Immature natural killer cell (primary cell): ENCODE measurements at regions not wholly inside any gene's neighbourhood (a gene's known extent, or its start where the extent isn't known, plus 50 kb on each side); places are given as distances from the start of the nearest gene placed in this dataset.

Experiments used
- DNase-seq, 3 donors: peaks; one replicate each; pipeline ENCODE4 v3.0.0; 2022; ENCODE audit warnings: mixed read lengths in 1 of 3
- H3K27ac Mint-ChIP-seq, 6 donors: one replicate each; pipeline ENCODE4 v1.8.0; 2020; ENCODE audit warnings: mixed read lengths in 6 of 6, mild to moderate bottlenecking in 5 of 6, inconsistent platforms in 4 of 6, moderate library complexity in 3 of 6
- H3K27me3 Mint-ChIP-seq, 3 donors: one replicate each; pipeline ENCODE4 v1.8.0; 2020 to 2021; ENCODE audit warnings: low read depth in 3 of 3, mild to moderate bottlenecking in 3 of 3, mixed read lengths in 3 of 3, moderate library complexity in 3 of 3, inconsistent platforms in 1 of 3
- H3K36me3 Mint-ChIP-seq, 3 donors: one replicate each; pipeline ENCODE4 v1.8.0; 2020; ENCODE audit warnings: mixed read lengths in 3 of 3, inconsistent platforms in 2 of 3, mild to moderate bottlenecking in 2 of 3
- H3K4me1 Mint-ChIP-seq, 2 donors: one replicate each; pipeline ENCODE4 v1.8.0; 2020; ENCODE audit warnings: inconsistent platforms in 2 of 2, mild to moderate bottlenecking in 2 of 2, mixed read lengths in 2 of 2, moderate library complexity in 1 of 2
- H3K4me3 Mint-ChIP-seq, 5 donors: one replicate each; pipeline ENCODE4 v1.8.0; 2020; ENCODE audit warnings: mild to moderate bottlenecking in 5 of 5, mixed read lengths in 5 of 5, inconsistent platforms in 3 of 5, moderate library complexity in 3 of 5
- H3K9me3 Mint-ChIP-seq, 6 donors: one replicate each; pipeline ENCODE4 v1.8.0; 2020; ENCODE audit warnings: mild to moderate bottlenecking in 6 of 6, mixed read lengths in 6 of 6, inconsistent platforms in 4 of 6, moderate library complexity in 3 of 6

- DNase-seq: no peak
- no peaks in the 10 kb centered on the region for H3K4me1 Mint-ChIP-seq
- H3K27me3 Mint-ChIP-seq: peaks cover 0 to 1% (median 0%) of the 10 kb centered on the region in 3 donors
- H3K27ac Mint-ChIP-seq: no peak overlapping the region
- peaks cover 19 to 67% (median 30%) of the 10 kb centered on the region in 6 donors for H3K9me3 Mint-ChIP-seq
- H3K36me3 Mint-ChIP-seq: peaks cover 0 to 7% (median 4%) of the 10 kb centered on the region in 3 donors
- no peak overlapping the region for H3K4me3 Mint-ChIP-seq
Measured at GRCh38 chr2:22213237-22213636, 1089.5 kb downstream of the TDRD15 start.

- H3K4me1 Mint-ChIP-seq: no peaks in the 10 kb centered on the region
- peaks cover 0 to 9% (median 4%) of the 10 kb centered on the region in 3 donors for H3K36me3 Mint-ChIP-seq
- DNase-seq: no peak
- H3K9me3 Mint-ChIP-seq: peaks cover 16 to 64% (median 29%) of the 10 kb centered on the region in 6 donors
- peaks cover 0 to 2% (median 1%) of the 10 kb centered on the region in 3 donors for H3K27me3 Mint-ChIP-seq
- H3K4me3 Mint-ChIP-seq: no peak overlapping the region
- H3K27ac Mint-ChIP-seq: no peak overlapping the region
Measured at GRCh38 chr2:22215517-22215916, 1091.7 kb downstream of the TDRD15 start.

- H3K4me3 Mint-ChIP-seq: no peak overlapping the region
- peaks cover 0 to 2% (median 0%) of the 10 kb centered on the region in 3 donors for H3K27me3 Mint-ChIP-seq
- peaks cover 15 to 69% (median 31%) of the 10 kb centered on the region in 6 donors for H3K9me3 Mint-ChIP-seq
- peaks cover 0 to 5% (median 4%) of the 10 kb centered on the region in 3 donors for H3K36me3 Mint-ChIP-seq
- DNase-seq: no peak
- no peaks in the 10 kb centered on the region for H3K4me1 Mint-ChIP-seq
- H3K27ac Mint-ChIP-seq: no peak overlapping the region
Measured at GRCh38 chr2:22217881-22218280, 1094.1 kb downstream of the TDRD15 start.

GRCh38 chr2:22221006-22221405, 1097.2 kb downstream of the TDRD15 start:
- peaks cover 0 to 5% (median 0%) of the 10 kb centered on the region in 3 donors for H3K36me3 Mint-ChIP-seq
- H3K27me3 Mint-ChIP-seq: peaks cover 0 to 2% (median 0%) of the 10 kb centered on the region in 3 donors
- no peak overlapping the region for H3K4me3 Mint-ChIP-seq
- no peak overlapping the region for H3K27ac Mint-ChIP-seq
- DNase-seq: no peak
- H3K4me1 Mint-ChIP-seq: no peaks in the 10 kb centered on the region
- H3K9me3 Mint-ChIP-seq: peaks cover 14 to 60% (median 30%) of the 10 kb centered on the region in 6 donors

- H3K4me3 Mint-ChIP-seq: no peak overlapping the region
- H3K4me1 Mint-ChIP-seq: no peaks in the 10 kb centered on the region
- no peaks in the 10 kb centered on the region for H3K27me3 Mint-ChIP-seq
- peaks cover 15 to 37% (median 25%) of the 10 kb centered on the region in 6 donors for H3K9me3 Mint-ChIP-seq
- no peak for DNase-seq
- H3K27ac Mint-ChIP-seq: no peak overlapping the region
- no peaks in the 10 kb centered on the region for H3K36me3 Mint-ChIP-seq
Measured at GRCh38 chr2:22238967-22239366, 1115.2 kb downstream of the TDRD15 start.

- no peaks in the 10 kb centered on the region for H3K4me1 Mint-ChIP-seq
- no peaks in the 10 kb centered on the region for H3K36me3 Mint-ChIP-seq
- H3K9me3 Mint-ChIP-seq: peaks cover 4 to 44% (median 17%) of the 10 kb centered on the region in 6 donors
- DNase-seq: no peak
- no peak overlapping the region for H3K27ac Mint-ChIP-seq
- no peak overlapping the region for H3K4me3 Mint-ChIP-seq
- peaks cover 0 to 1% (median 0%) of the 10 kb centered on the region in 3 donors for H3K27me3 Mint-ChIP-seq
Measured at GRCh38 chr2:22247466-22247865, 1123.7 kb downstream of the TDRD15 start.

- DNase-seq: no peak
- Mint-ChIP-seq H3K4me3 (no peak overlapping the region), H3K9me3 (peaks cover 4 to 43% (median 16%) of the 10 kb centered on the region in 6 donors), H3K4me1 (no peaks in the 10 kb centered on the region), H3K27ac (no peak overlapping the region), H3K36me3 (no peaks in the 10 kb centered on the region), H3K27me3 (peaks cover 0 to 1% (median 0%) of the 10 kb centered on the region in 3 donors)
Measured at GRCh38 chr2:22248851-22249250, 1125.1 kb downstream of the TDRD15 start.

- DNase-seq: no peak
- H3K27me3 Mint-ChIP-seq: peaks cover 0 to 1% (median 0%) of the 10 kb centered on the region in 3 donors
- H3K9me3 Mint-ChIP-seq: peaks cover 11 to 56% (median 26%) of the 10 kb centered on the region in 6 donors
- H3K4me3 Mint-ChIP-seq: no peak overlapping the region
- no peaks in the 10 kb centered on the region for H3K36me3 Mint-ChIP-seq
- no peaks in the 10 kb centered on the region for H3K4me1 Mint-ChIP-seq
- H3K27ac Mint-ChIP-seq: no peak overlapping the region
Measured at GRCh38 chr2:22253171-22253570, 1129.4 kb downstream of the TDRD15 start.

- no peaks in the 10 kb centered on the region for H3K4me1 Mint-ChIP-seq
- H3K27ac Mint-ChIP-seq: no peak overlapping the region
- peaks cover 10 to 46% (median 38%) of the 10 kb centered on the region in 6 donors for H3K9me3 Mint-ChIP-seq
- no peak for DNase-seq
- peaks cover 0 to 4% (median 0%) of the 10 kb centered on the region in 3 donors for H3K36me3 Mint-ChIP-seq
- H3K27me3 Mint-ChIP-seq: peaks cover 0 to 2% (median 0%) of the 10 kb centered on the region in 3 donors
- no peak overlapping the region for H3K4me3 Mint-ChIP-seq
Measured at GRCh38 chr2:22261165-22261564, 1123.8 kb upstream of the KLHL29 start.

GRCh38 chr2:22270341-22270740, 1114.6 kb upstream of the KLHL29 start:
- H3K36me3 Mint-ChIP-seq: peaks cover 0 to 4% (median 0%) of the 10 kb centered on the region in 3 donors
- no peaks in the 10 kb centered on the region for H3K4me1 Mint-ChIP-seq
- no peak for DNase-seq
- no peak overlapping the region for H3K27ac Mint-ChIP-seq
- H3K9me3 Mint-ChIP-seq: peaks cover 11 to 64% (median 34%) of the 10 kb centered on the region in 6 donors
- H3K4me3 Mint-ChIP-seq: no peak overlapping the region
- peaks cover 0 to 4% (median 3%) of the 10 kb centered on the region in 3 donors for H3K27me3 Mint-ChIP-seq

GRCh38 chr2:22273853-22274252, 1111.1 kb upstream of the KLHL29 start:
- H3K27ac Mint-ChIP-seq: no peak overlapping the region
- no peak for DNase-seq
- H3K4me3 Mint-ChIP-seq: no peak overlapping the region
- no peaks in the 10 kb centered on the region for H3K36me3 Mint-ChIP-seq
- H3K4me1 Mint-ChIP-seq: no peaks in the 10 kb centered on the region
- peaks cover 0 to 5% (median 0%) of the 10 kb centered on the region in 3 donors for H3K27me3 Mint-ChIP-seq
- H3K9me3 Mint-ChIP-seq: peaks cover 10 to 72% (median 32%) of the 10 kb centered on the region in 6 donors

GRCh38 chr2:22274661-22275060, 1110.3 kb upstream of the KLHL29 start:
- peaks cover 0 to 5% (median 0%) of the 10 kb centered on the region in 3 donors for H3K27me3 Mint-ChIP-seq
- no peaks in the 10 kb centered on the region for H3K4me1 Mint-ChIP-seq
- H3K9me3 Mint-ChIP-seq: peaks cover 10 to 66% (median 31%) of the 10 kb centered on the region in 6 donors
- H3K27ac Mint-ChIP-seq: no peak overlapping the region
- no peak overlapping the region for H3K4me3 Mint-ChIP-seq
- no peak for DNase-seq
- H3K36me3 Mint-ChIP-seq: no peaks in the 10 kb centered on the region

GRCh38 chr2:22276696-22277095, 1108.3 kb upstream of the KLHL29 start:
- Mint-ChIP-seq H3K4me1 (no peaks in the 10 kb centered on the region), H3K9me3 (peaks cover 8 to 65% (median 24%) of the 10 kb centered on the region in 6 donors), H3K36me3 (no peaks in the 10 kb centered on the region)

GRCh38 chr2:22279541-22279940, 1105.4 kb upstream of the KLHL29 start:
- H3K4me1 Mint-ChIP-seq: no peaks in the 10 kb centered on the region
- H3K27ac Mint-ChIP-seq: no peak overlapping the region
- DNase-seq: no peak
- no peaks in the 10 kb centered on the region for H3K36me3 Mint-ChIP-seq
- H3K4me3 Mint-ChIP-seq: no peak overlapping the region
- H3K27me3 Mint-ChIP-seq: peaks cover 0 to 2% (median 0%) of the 10 kb centered on the region in 3 donors
- peaks cover 4 to 64% (median 17%) of the 10 kb centered on the region in 6 donors for H3K9me3 Mint-ChIP-seq

More at GRCh38 chr2:22276696-22277095, 1108.3 kb upstream of the KLHL29 start:
- H3K27me3 Mint-ChIP-seq: peaks cover 0 to 3% (median 0%) of the 10 kb centered on the region in 3 donors
- no peak for DNase-seq
- H3K27ac Mint-ChIP-seq: no peak overlapping the region
- H3K4me3 Mint-ChIP-seq: no peak overlapping the region

- no peak overlapping the region for H3K4me3 Mint-ChIP-seq
- H3K27me3 Mint-ChIP-seq: peaks cover 0 to 2% (median 0%) of the 10 kb centered on the region in 3 donors
- H3K9me3 Mint-ChIP-seq: peaks cover 1 to 55% (median 14%) of the 10 kb centered on the region in 6 donors
- H3K27ac Mint-ChIP-seq: no peak overlapping the region
- DNase-seq: no peak
- no peaks in the 10 kb centered on the region for H3K36me3 Mint-ChIP-seq
- H3K4me1 Mint-ChIP-seq: no peaks in the 10 kb centered on the region
Measured at GRCh38 chr2:22281033-22281432, 1103.9 kb upstream of the KLHL29 start.
